HCT116 (cell line): ENCODE measurements at regions not wholly inside any gene's neighbourhood (a gene's known extent, or its start where the extent isn't known, plus 50 kb on each side); places are given as distances from the start of the nearest gene placed in this dataset.

Experiments
- ATAC-seq: fragments of 200-7000 bp; cut with Tn5 transposase; 2 replicates; pipeline ENCODE4 v1.9.1; 2020; ENCODE audit warnings: mild to moderate bottlenecking, moderate library complexity
- BruUV-seq: library from RNA; stranded (reverse); fragments of 400-500 nt; replicated peaks from 2 replicates; lab custom pipeline; 2021; lab: Mats Ljungman, UMichigan
- CTCF ChIA-PET: fragments of 300-600 bp; sonication (Branson Sonifier 250); formaldehyde crosslinking; loops from one replicate; lab custom pipeline; 2021; ENCODE audit warnings: antibody characterized with exemption; lab: Charles Lee
- POLR2A ChIA-PET: fragments of 300-600, 350-600 bp; sonication (Branson Sonifier 250); formaldehyde crosslinking; loops from one replicate; lab custom pipeline; 2021; ENCODE audit warnings: antibody characterized with exemption; lab: Charles Lee
- RAD21 ChIA-PET, 2 experiments: fragments of 300-600 bp; sonication (Branson Sonifier 250); formaldehyde crosslinking; loops; one replicate each; lab custom pipeline; 2023; ENCODE audit warnings: low total read pairs in 2 of 2; ENCODE audit not compliant: uncharacterized antibody in 2 of 2, unreplicated experiment in 2 of 2, low non-redundant PET in 1 of 2; lab: Charles Lee
- DNase-seq: peaks from one replicate; pipeline ENCODE4 v3.0.0-alpha.2; 2010; ENCODE audit warnings: low read depth, low spot score
- H2AFZ ChIP-seq: fragments of 200-600 bp; shearing (Covaris generic), sonication (generic); 2 replicates; pipeline ENCODE4 v1.6.1; 2017; ENCODE audit warnings: low read depth, mixed run types, mixed read lengths, antibody characterized with exemption, low read length; ENCODE audit not compliant: poor library complexity, severe bottlenecking
- H3K27ac ChIP-seq: 2 replicates; pipeline ENCODE4 v1.5.1; 2012; ENCODE audit warnings: low read depth, low read length
- H3K27me3 ChIP-seq: fragments of 200-600 bp; sonication (generic); 2 replicates; pipeline ENCODE4 v1.6.1; 2016; ENCODE audit warnings: mixed run types, low read length, mixed read lengths; ENCODE audit not compliant: insufficient read depth
- H3K36me3 ChIP-seq, 2 experiments: fragments of 200-500 bp in 1 of 2; fragments of 200-600 bp in 1 of 2; sonication (Bioruptor generic) in 1 of 2; sonication (generic) in 1 of 2; 2 replicates each; pipeline versions ENCODE4 v1.5.1 to v1.6.1; 2014 to 2016; ENCODE audit warnings: low read length in 2 of 2, inconsistent platforms in 1 of 2, mixed read lengths in 1 of 2, mixed run types in 1 of 2; ENCODE audit not compliant: insufficient read depth in 2 of 2, control insufficient read depth in 1 of 2
- H3K4me1 ChIP-seq, 2 experiments: fragments of 200-600 bp in 1 of 2; sonication (generic) in 1 of 2; 2 replicates each; pipeline versions ENCODE4 v1.5.1 to v1.6.1; 2012 to 2017; ENCODE audit warnings: low read length in 2 of 2, inconsistent platforms in 1 of 2, mild to moderate bottlenecking in 1 of 2, mixed read lengths in 1 of 2, mixed run types in 1 of 2, moderate library complexity in 1 of 2; ENCODE audit not compliant: insufficient read depth in 2 of 2, control insufficient read depth in 1 of 2
- H3K4me2 ChIP-seq: fragments of 200-600 bp; sonication (generic); 2 replicates; pipeline ENCODE4 v1.6.1; 2017; ENCODE audit warnings: mixed run types, low read length, mixed read lengths
- H3K4me3 ChIP-seq, 2 experiments: fragments of 200-600 bp in 1 of 2; sonication (generic) in 1 of 2; replicated peaks in 1 of 2; 2 replicates each; pipeline ENCODE4 v1.5.1; 2011 to 2016; ENCODE audit warnings: low read length in 2 of 2, control low read depth in 1 of 2, low read depth in 1 of 2, mild to moderate bottlenecking in 1 of 2, mixed read lengths in 1 of 2, mixed run types in 1 of 2
- H3K79me2 ChIP-seq: fragments of 200-600 bp; sonication (generic); 2 replicates; pipeline ENCODE4 v1.6.1; 2017; ENCODE audit warnings: mild to moderate bottlenecking, mixed run types, low read length, moderate library complexity, mixed read lengths; ENCODE audit not compliant: insufficient read depth
- H3K9ac ChIP-seq: fragments of 200-600 bp; sonication (generic); 2 replicates; pipeline ENCODE4 v1.6.1; 2016; ENCODE audit warnings: low read length, mixed read lengths
- H3K9me2 ChIP-seq: fragments of 200-600 bp; sonication (generic), shearing (Covaris generic); 2 replicates; pipeline ENCODE4 v1.6.1; 2017; ENCODE audit warnings: mixed run types, mild to moderate bottlenecking, moderate library complexity; ENCODE audit not compliant: insufficient read depth
- H3K9me3 ChIP-seq, 2 experiments: fragments of 200-500 bp in 1 of 2; fragments of 200-600 bp in 1 of 2; sonication (Bioruptor generic) in 1 of 2; sonication (generic) in 1 of 2; 2 replicates each; pipeline ENCODE4 v1.6.1; 2014 to 2017; ENCODE audit warnings: low read length in 2 of 2, mixed read lengths in 2 of 2, inconsistent platforms in 1 of 2, low read depth in 1 of 2, mild to moderate bottlenecking in 1 of 2, mixed run types in 1 of 2, moderate library complexity in 1 of 2; ENCODE audit not compliant: control insufficient read depth in 1 of 2, insufficient read depth in 1 of 2
- H4K20me1 ChIP-seq: fragments of 200-600 bp; sonication (generic), shearing (Covaris generic); 2 replicates; pipeline ENCODE4 v1.6.1; 2017; ENCODE audit warnings: mixed run types, mild to moderate bottlenecking, moderate library complexity; ENCODE audit not compliant: insufficient read depth
- CBX3 ChIP-seq: IDR thresholded peaks from 2 replicates; pipeline ENCODE4 v1.6.1; 2012; ENCODE audit warnings: low read depth
- CEBPB ChIP-seq: IDR thresholded peaks from 2 replicates; pipeline ENCODE4 v1.6.1; 2012; ENCODE audit warnings: low read depth
- EGR1 ChIP-seq: IDR thresholded peaks from 2 replicates; pipeline ENCODE4 v1.6.1; 2012; ENCODE audit warnings: low read depth
- ELF1 ChIP-seq: IDR thresholded peaks from 2 replicates; pipeline ENCODE4 v1.6.1; 2012; ENCODE audit warnings: low read depth, borderline replicate concordance
- POLR2A ChIP-seq: IDR thresholded peaks from 2 replicates; pipeline ENCODE4 v1.7.0; 2011; ENCODE audit warnings: borderline replicate concordance; ENCODE audit not compliant: insufficient read depth, insufficient read length; ENCODE audit errors: extremely low read depth
- RAD21 ChIP-seq: IDR thresholded peaks from 2 replicates; pipeline ENCODE4 v1.6.1; 2012; ENCODE audit warnings: low read depth, mild to moderate bottlenecking
- REST ChIP-seq: IDR thresholded peaks from 2 replicates; pipeline ENCODE4 v1.6.1; 2012; ENCODE audit warnings: low read depth
- SP1 ChIP-seq: IDR thresholded peaks from 2 replicates; pipeline ENCODE4 v1.6.1; 2012; ENCODE audit warnings: low read depth
- SRF ChIP-seq: IDR thresholded peaks from 2 replicates; pipeline ENCODE4 v1.6.1; 2012; ENCODE audit warnings: low read depth
- TCF7L2 ChIP-seq: IDR thresholded peaks from 2 replicates; pipeline ENCODE4 v1.7.0; 2011; ENCODE audit warnings: borderline replicate concordance, inconsistent platforms; ENCODE audit not compliant: insufficient read depth, insufficient read length; ENCODE audit errors: extremely low read depth
- ZFX ChIP-seq: fragments of 450-650 bp; IDR thresholded peaks from 2 replicates; pipeline ENCODE4 v1.6.1; 2017
- ZNF274 ChIP-seq: fragments of 200-500 bp; sonication (Bioruptor generic); IDR thresholded peaks from 2 replicates; pipeline ENCODE4 v1.6.1; 2014; ENCODE audit warnings: mild to moderate bottlenecking, low read depth, low read length, inconsistent platforms
- intact Hi-C: fragments of 100-400 bp; cut with micrococcal nuclease; formaldehyde crosslinking; loops from 2 replicates; pipeline ENCODE4 v1.10.0; 2022
- TF ChIP-seq, protein P1 (sequence below), 3 experiments: fragments of 200-600 bp in 1 of 3; sonication (generic) in 1 of 3; IDR thresholded peaks in 2 of 3; conservative IDR thresholded peaks in 1 of 3; 2 replicates each; pipeline ENCODE4 v1.5.1; 2012 to 2017; ENCODE audit warnings: low read depth in 2 of 3, low read length in 2 of 3, antibody characterized with exemption in 1 of 3, borderline replicate concordance in 1 of 3, control low read depth in 1 of 3, mild to moderate bottlenecking in 1 of 3, mixed read lengths in 1 of 3, mixed run types in 1 of 3, moderate library complexity in 1 of 3; ENCODE audit not compliant: insufficient read depth in 1 of 3
- TF ChIP-seq, protein P2 (sequence below): IDR thresholded peaks from 2 replicates; pipeline ENCODE4 v1.6.1; 2011; ENCODE audit warnings: mild to moderate bottlenecking, low read length, moderate library complexity; ENCODE audit not compliant: insufficient replicate concordance; ENCODE audit errors: extremely low read depth

DNA sequence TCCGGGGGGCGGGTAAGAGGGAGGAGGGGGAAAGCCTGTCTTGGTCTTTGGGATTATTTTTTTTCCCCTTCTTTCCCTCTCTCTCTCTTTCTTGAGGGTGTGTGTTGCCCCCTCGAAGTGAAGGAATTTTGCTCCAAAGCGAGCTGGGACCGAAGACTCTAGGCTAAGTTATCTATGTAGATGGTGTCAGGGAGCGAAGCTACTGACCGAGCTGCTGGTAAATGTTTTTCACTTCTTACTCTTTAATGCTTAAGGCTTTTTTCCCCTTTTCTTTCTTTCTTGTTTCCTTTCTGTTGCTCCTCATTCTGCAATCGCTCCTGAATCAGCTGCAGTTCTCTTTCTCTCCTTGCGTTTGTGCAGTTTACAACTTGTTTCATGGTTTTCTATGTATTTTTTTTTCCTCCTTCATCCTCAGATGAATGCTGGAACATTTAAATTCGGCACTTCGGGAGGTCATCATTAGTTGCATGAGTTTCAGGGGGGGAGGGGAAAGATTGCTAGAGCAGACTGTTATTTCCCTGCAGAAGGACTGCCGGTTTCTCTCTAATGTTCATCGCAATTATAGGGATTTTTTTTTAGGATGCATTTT lies 1312.0 kb upstream of the WWC1 start:
- no peak overlapping the region for H2AFZ ChIP-seq
- no peak overlapping the region for H3K4me3 ChIP-seq
- no peaks in the 10 kb centered on the region for H3K4me1 ChIP-seq
- peaks cover 5 to 15% of the 10 kb centered on the region in 2 experiments; a peak in 1 of 4 replicates for H3K9me3 ChIP-seq
- intact Hi-C loops: no loop called here
- H3K36me3 ChIP-seq: no peaks in the 10 kb centered on the region
- no peak overlapping the region for H3K27ac ChIP-seq
- TF ChIP-seq RAD21: no peak
- TF ChIP-seq ZNF274: no peak
- TF ChIP-seq CBX3: no peak
- no peak for TF ChIP-seq POLR2A
- TF ChIP-seq REST: no peak
- TF ChIP-seq SP1: no peak
- TF ChIP-seq, protein P1, sequence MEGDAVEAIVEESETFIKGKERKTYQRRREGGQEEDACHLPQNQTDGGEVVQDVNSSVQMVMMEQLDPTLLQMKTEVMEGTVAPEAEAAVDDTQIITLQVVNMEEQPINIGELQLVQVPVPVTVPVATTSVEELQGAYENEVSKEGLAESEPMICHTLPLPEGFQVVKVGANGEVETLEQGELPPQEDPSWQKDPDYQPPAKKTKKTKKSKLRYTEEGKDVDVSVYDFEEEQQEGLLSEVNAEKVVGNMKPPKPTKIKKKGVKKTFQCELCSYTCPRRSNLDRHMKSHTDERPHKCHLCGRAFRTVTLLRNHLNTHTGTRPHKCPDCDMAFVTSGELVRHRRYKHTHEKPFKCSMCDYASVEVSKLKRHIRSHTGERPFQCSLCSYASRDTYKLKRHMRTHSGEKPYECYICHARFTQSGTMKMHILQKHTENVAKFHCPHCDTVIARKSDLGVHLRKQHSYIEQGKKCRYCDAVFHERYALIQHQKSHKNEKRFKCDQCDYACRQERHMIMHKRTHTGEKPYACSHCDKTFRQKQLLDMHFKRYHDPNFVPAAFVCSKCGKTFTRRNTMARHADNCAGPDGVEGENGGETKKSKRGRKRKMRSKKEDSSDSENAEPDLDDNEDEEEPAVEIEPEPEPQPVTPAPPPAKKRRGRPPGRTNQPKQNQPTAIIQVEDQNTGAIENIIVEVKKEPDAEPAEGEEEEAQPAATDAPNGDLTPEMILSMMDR (IDR thresholded peaks at IDR 0.05 in 2 of 3, conservative IDR thresholded peaks at IDR 0.05 in 1 of 3; ENCODE audit: borderline replicate concordance in 1 of 3, insufficient read depth in 1 of 3, low read depth in 2 of 3, low read length in 2 of 3): no peak
- TF ChIP-seq, protein P2, sequence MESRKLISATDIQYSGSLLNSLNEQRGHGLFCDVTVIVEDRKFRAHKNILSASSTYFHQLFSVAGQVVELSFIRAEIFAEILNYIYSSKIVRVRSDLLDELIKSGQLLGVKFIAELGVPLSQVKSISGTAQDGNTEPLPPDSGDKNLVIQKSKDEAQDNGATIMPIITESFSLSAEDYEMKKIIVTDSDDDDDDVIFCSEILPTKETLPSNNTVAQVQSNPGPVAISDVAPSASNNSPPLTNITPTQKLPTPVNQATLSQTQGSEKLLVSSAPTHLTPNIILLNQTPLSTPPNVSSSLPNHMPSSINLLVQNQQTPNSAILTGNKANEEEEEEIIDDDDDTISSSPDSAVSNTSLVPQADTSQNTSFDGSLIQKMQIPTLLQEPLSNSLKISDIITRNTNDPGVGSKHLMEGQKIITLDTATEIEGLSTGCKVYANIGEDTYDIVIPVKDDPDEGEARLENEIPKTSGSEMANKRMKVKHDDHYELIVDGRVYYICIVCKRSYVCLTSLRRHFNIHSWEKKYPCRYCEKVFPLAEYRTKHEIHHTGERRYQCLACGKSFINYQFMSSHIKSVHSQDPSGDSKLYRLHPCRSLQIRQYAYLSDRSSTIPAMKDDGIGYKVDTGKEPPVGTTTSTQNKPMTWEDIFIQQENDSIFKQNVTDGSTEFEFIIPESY: no peak
- no peak for TF ChIP-seq SRF
- TF ChIP-seq ELF1: no peak
- TF ChIP-seq CEBPB: no peak
- no peak for TF ChIP-seq ZFX
- no peak for TF ChIP-seq TCF7L2
- no peak for TF ChIP-seq EGR1
- no peak for ATAC-seq
- POLR2A ChIA-PET: no interaction called here
- H3K79me2 ChIP-seq: no peaks in the 10 kb centered on the region
- no TSS peak for BruUV-seq
- CTCF ChIA-PET: no interaction called here
- no peak for DNase-seq
- RAD21 ChIA-PET: no interaction called here
- H3K9me2 ChIP-seq: no peaks in the 10 kb centered on the region
- H3K27me3 ChIP-seq: no peaks in the 10 kb centered on the region
- no peak overlapping the region for H3K9ac ChIP-seq
- no peaks in the 10 kb centered on the region for H4K20me1 ChIP-seq
- no peak overlapping the region for H3K4me2 ChIP-seq
